ENCODE measurements at regions not wholly inside any gene's neighbourhood (a gene's known extent, or its start where the extent isn't known, plus 50 kb on each side); places are given as distances from the start of the nearest gene placed in this dataset.

DNA sequence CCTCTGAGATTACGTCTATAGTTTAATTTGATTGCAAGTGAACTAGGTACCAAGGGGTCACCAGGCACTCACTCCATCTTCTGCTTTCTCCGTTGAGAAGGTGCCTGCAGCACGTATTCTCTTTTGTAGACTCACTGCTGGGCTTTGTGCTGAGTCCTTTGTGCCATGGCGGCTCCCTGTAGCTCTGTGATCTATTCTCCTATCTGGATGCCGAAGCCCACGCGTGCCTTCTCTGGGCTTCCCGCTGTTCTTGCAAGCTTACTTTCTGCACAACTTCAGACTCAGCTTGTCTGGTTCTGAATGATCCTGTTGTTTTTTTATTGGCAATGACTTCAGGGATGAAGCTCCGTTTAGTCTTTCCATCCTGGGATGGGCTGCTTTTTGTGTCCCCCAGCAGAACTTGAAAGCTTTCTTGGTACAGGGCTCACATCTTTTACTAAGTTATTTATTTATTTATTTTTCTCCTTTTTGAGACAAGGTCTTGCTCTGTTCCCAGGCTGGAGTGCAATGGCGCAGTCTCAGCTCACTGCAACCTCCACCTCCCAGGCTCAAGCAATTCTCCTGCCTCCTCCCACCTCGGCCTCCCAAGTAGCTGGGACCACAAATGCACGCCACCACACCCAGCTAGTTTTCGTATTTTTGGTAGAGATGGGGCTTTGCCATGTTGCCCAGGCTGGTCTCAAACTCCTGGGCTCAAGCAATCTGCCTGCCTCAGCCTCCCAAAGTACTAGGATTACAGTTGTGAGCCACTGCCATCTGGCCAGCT lies 100.9 kb upstream of the NKX1-1 start:
- DNase-seq = no peak
- Histone ChIP-seq H3K36me3 (ENCODE audit: control insufficient read depth in 4 of 4, insufficient read depth in 4 of 4, low read length in 3 of 4) (no peaks in the 10 kb centered on the region), H3K27ac (ENCODE audit: insufficient read depth in 1 of 2, low read depth in 1 of 2, low read length in 2 of 2, poor library complexity in 1 of 2, severe bottlenecking in 2 of 2) (no peak overlapping the region), H3K4me3 (ENCODE audit: control insufficient read depth in 1 of 7, extremely low read depth in 1 of 7, insufficient read depth in 4 of 7, low read depth in 2 of 7, low read length in 6 of 7) (no peak overlapping the region), H3K9me3 (ENCODE audit: control extremely low read depth in 1 of 5, control insufficient read depth in 4 of 5, insufficient read depth in 2 of 5, low read depth in 1 of 5, low read length in 4 of 5) (peaks cover 0 to 6% (median 0%) of the 10 kb centered on the region in 5 experiments), H3K4me1 (ENCODE audit: control extremely low read depth in 1 of 4, control insufficient read depth in 4 of 4, insufficient read depth in 4 of 4, low read length in 3 of 4) (no peaks in the 10 kb centered on the region), H3K27me3 (replicated peaks in 2 of 5; ENCODE audit: control insufficient read depth in 4 of 5, insufficient read depth in 5 of 5, low read length in 4 of 5) (peaks cover 0 to 50% (median 4%) of the 10 kb centered on the region in 5 experiments)
- CTCF ChIA-PET = no interaction called here
- POLR2A ChIA-PET = interaction anchor here (0.5 kb wide), 1 partner anchor 155 kb away, joined by 3 read pairs; no protein-coding TSS in a partner anchor
- WGBS (ENCODE audit: insufficient coverage) = 63% methylated on average over 11 of the region's 13 CpGs

DNA sequence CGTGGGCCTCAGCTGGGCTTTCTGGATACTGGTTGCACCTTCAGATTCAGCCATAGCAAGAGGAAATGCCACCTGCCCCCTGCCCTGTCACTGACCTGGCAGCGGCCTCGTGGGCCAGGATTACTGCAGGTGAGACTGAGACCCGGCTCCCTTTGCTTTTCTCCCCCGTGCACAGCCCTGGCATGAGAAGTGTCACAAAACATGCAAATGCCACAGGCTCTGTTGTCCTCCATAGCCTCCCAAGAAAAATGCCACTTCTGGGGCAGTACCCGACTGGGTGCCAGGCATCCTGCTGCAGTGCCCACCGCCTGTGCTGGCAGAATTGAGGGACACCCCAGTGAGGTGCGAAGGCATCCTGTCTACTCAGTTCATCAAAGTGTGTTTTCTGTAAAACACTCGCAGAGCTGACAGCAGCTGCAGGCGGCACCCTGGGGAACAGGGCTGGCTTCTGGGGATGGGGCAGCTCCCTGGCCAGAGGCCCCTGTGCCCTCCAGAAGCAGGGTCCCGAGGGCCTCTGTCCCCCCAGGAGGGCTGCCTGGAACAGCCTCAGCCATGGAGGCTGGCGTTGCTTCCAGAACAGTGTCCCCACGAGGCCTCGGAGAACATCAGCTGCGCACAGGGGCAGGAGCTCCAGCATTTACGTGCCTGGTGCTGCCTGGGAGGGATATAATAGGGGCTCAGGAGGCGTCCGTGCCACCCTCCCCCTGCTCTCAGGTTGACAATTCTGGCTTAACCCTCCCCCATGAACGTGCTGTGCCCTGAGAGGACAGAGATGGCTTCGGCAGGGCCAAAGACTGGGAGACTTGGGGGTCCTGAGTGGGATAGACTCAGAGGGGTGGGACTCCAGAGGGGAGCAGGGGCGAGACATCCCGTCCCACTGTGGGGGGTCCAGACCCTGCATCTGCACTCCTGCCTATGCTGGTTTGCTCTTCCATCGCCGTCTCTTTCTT lies 99.5 kb upstream of the NKX1-1 start:
- Histone ChIP-seq H3K4me3 (ENCODE audit: control insufficient read depth in 1 of 7, extremely low read depth in 1 of 7, insufficient read depth in 4 of 7, low read depth in 2 of 7, low read length in 6 of 7) (no peak overlapping the region), H3K27me3 (replicated peaks in 2 of 5; ENCODE audit: control insufficient read depth in 4 of 5, insufficient read depth in 5 of 5, low read length in 4 of 5) (peaks cover 0 to 40% (median 4%) of the 10 kb centered on the region in 5 experiments), H3K9me3 (ENCODE audit: control extremely low read depth in 1 of 5, control insufficient read depth in 4 of 5, insufficient read depth in 2 of 5, low read depth in 1 of 5, low read length in 4 of 5) (no peaks in the 10 kb centered on the region), H3K36me3 (ENCODE audit: control insufficient read depth in 4 of 4, insufficient read depth in 4 of 4, low read length in 3 of 4) (no peaks in the 10 kb centered on the region), H3K4me1 (ENCODE audit: control extremely low read depth in 1 of 4, control insufficient read depth in 4 of 4, insufficient read depth in 4 of 4, low read length in 3 of 4) (no peaks in the 10 kb centered on the region), H3K27ac (ENCODE audit: insufficient read depth in 1 of 2, low read depth in 1 of 2, low read length in 2 of 2, poor library complexity in 1 of 2, severe bottlenecking in 2 of 2) (no peak overlapping the region)
- CTCF ChIA-PET = no interaction called here
- POLR2A ChIA-PET = no interaction called here
- no peak for DNase-seq
- 75% methylated on average over 21 of the region's 24 CpGs for WGBS (ENCODE audit: insufficient coverage)

DNA sequence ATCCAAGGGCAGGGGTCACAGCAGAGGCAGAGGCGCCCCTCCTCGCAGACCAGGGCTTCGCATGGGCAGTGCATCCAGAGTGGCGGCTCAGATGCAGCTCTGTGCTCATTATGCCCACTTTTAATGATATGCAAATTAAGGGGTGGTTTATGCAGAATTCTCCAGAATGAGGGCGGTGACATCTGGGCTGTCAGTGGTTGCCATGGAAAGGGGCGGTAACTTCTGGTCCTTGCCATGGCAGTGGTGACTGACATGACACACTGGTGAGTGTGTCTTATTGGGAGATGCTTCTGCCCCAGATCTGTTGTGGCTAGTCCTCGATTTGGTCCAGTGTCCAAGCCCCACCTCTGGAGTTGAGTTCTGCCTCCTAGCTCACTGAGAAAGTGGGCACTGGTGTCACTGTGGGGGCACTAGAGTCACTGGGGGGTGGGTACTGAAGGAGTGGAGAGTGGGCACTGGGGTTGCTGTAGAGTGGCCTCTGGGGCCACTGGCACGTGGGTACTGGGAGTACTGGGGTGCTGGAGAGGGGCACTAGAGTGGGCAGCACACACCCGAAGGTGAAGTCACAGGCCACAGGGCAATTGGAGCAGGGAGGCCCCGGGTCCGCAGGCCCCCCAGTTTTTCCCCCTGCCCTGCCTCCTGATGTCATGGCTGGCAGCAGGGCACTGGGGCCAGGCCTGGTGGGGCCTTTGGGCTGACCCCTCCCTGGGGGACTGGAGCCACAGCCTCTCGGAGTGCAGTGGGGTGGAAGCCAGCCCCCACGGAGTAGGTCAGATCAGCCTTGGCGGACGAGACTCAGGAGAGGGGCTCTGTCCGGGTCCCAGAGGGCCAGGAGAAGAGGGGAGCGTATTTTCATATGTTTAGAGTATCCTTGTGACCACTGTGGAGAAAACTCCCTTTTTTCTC lies 98.6 kb upstream of the NKX1-1 start:
- H3K36me3 ChIP-seq (ENCODE audit: control insufficient read depth in 4 of 4, insufficient read depth in 4 of 4, low read length in 3 of 4) = no peaks in the 10 kb centered on the region
- H3K9me3 ChIP-seq (ENCODE audit: control extremely low read depth in 1 of 5, control insufficient read depth in 4 of 5, insufficient read depth in 2 of 5, low read depth in 1 of 5, low read length in 4 of 5) = no peaks in the 10 kb centered on the region
- WGBS (ENCODE audit: insufficient coverage) = 93% methylated on average over 16 of the region's 17 CpGs
- no peak for DNase-seq
- POLR2A ChIA-PET = no interaction called here
- H3K4me3 ChIP-seq (ENCODE audit: control insufficient read depth in 1 of 7, extremely low read depth in 1 of 7, insufficient read depth in 4 of 7, low read depth in 2 of 7, low read length in 6 of 7) = no peak overlapping the region
- H3K4me1 ChIP-seq (ENCODE audit: control extremely low read depth in 1 of 4, control insufficient read depth in 4 of 4, insufficient read depth in 4 of 4, low read length in 3 of 4) = no peaks in the 10 kb centered on the region
- H3K27me3 ChIP-seq (replicated peaks in 2 of 5; ENCODE audit: control insufficient read depth in 4 of 5, insufficient read depth in 5 of 5, low read length in 4 of 5) = peaks cover 0 to 38% (median 4%) of the 10 kb centered on the region in 5 experiments
- no peak overlapping the region for H3K27ac ChIP-seq (ENCODE audit: insufficient read depth in 1 of 2, low read depth in 1 of 2, low read length in 2 of 2, poor library complexity in 1 of 2, severe bottlenecking in 2 of 2)
- CTCF ChIA-PET = interaction anchor here (1.0 to 1.3 kb wide), 2 partner anchors 9 to 149 kb away, joined by 3 to 4 read pairs; no protein-coding TSS in a partner anchor

DNA sequence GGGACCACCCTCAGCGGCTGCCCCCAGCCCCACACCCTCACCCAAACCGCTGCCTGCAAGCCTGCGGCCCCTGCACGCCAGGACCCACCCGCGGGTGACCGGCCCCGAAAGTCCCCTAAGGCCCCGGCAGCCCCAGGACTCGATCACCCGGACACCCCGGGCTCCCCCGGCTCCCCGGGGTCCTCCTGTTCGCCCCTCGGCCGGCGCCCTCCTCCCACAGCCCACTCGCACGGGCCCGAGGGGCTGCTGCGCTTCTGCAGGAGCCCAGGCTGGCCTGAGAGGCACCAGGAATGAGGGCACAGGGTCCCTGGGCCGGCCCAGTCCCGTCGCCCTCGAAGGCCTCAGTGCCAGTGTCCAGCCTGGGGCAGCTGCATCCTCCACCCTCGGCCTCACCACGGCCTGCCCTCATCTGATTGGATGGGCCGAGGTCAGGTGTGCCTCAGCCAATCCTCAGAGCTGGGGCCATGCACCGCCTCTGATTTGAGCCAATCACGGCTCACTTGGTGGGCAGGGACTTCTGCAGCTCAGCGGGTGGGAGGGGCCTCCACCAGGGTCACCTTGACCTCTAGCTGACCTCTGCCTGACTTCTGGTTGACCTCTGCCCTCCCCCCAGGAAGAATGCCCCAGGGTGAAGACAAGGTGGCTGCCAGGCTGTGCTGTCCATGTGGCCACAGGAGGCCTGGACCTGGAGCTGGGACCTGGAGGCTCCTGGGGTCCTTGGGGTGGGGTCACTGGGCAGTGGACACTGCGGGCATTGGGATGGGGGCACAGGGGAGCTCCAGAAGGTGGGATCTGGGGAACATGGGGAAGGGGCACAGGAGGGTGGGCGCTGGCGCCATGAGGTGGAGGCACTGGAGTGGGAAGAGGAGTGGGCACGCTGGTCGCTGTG lies 97.6 kb upstream of the NKX1-1 start:
- H3K27me3 ChIP-seq (replicated peaks in 2 of 5; ENCODE audit: control insufficient read depth in 4 of 5, insufficient read depth in 5 of 5, low read length in 4 of 5) = peaks cover 0 to 29% (median 2%) of the 10 kb centered on the region in 5 experiments
- no peaks in the 10 kb centered on the region for H3K9me3 ChIP-seq (ENCODE audit: control extremely low read depth in 1 of 5, control insufficient read depth in 4 of 5, insufficient read depth in 2 of 5, low read depth in 1 of 5, low read length in 4 of 5)
- CTCF ChIA-PET = interaction anchor here (1.0 to 1.3 kb wide), 2 partner anchors 10 to 148 kb away, joined by 3 to 4 read pairs; no protein-coding TSS in a partner anchor
- H3K36me3 ChIP-seq (ENCODE audit: control insufficient read depth in 4 of 4, insufficient read depth in 4 of 4, low read length in 3 of 4) = no peaks in the 10 kb centered on the region
- POLR2A ChIA-PET = no interaction called here
- no peaks in the 10 kb centered on the region for H3K4me1 ChIP-seq (ENCODE audit: control extremely low read depth in 1 of 4, control insufficient read depth in 4 of 4, insufficient read depth in 4 of 4, low read length in 3 of 4)
- H3K27ac ChIP-seq (ENCODE audit: insufficient read depth in 1 of 2, low read depth in 1 of 2, low read length in 2 of 2, poor library complexity in 1 of 2, severe bottlenecking in 2 of 2) = no peak overlapping the region
- no peak overlapping the region for H3K4me3 ChIP-seq (ENCODE audit: control insufficient read depth in 1 of 7, extremely low read depth in 1 of 7, insufficient read depth in 4 of 7, low read depth in 2 of 7, low read length in 6 of 7)
- no peak for DNase-seq
- 97% methylated on average over 28 of the region's 37 CpGs for WGBS (ENCODE audit: insufficient coverage)

DNA sequence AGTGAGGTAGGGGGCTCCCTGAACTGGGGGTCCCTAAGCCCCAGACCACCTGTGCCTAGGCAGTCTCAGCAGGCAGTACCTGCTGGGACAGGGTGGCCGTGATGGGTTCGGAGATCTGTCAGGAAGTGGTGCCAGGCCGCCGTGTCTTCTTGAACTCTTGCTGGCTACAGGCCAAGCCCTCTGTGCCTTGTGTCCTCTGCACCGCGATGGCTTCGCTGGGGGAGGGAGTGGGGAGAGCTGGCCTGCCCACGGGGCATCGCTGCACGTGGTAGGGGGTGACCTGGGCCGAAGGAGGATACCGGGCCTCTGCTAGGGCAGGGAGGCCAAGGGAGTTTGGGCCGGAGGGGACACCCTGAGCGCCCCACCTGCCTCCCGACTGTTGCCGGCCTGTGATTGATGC lies 96.7 kb upstream of the NKX1-1 start:
- Histone ChIP-seq H3K9me3 (ENCODE audit: control extremely low read depth in 1 of 5, control insufficient read depth in 4 of 5, insufficient read depth in 2 of 5, low read depth in 1 of 5, low read length in 4 of 5) (no peaks in the 10 kb centered on the region), H3K4me3 (ENCODE audit: control insufficient read depth in 1 of 7, extremely low read depth in 1 of 7, insufficient read depth in 4 of 7, low read depth in 2 of 7, low read length in 6 of 7) (no peak overlapping the region), H3K4me1 (ENCODE audit: control extremely low read depth in 1 of 4, control insufficient read depth in 4 of 4, insufficient read depth in 4 of 4, low read length in 3 of 4) (no peaks in the 10 kb centered on the region), H3K27ac (ENCODE audit: insufficient read depth in 1 of 2, low read depth in 1 of 2, low read length in 2 of 2, poor library complexity in 1 of 2, severe bottlenecking in 2 of 2) (no peak overlapping the region), H3K27me3 (replicated peaks in 2 of 5; ENCODE audit: control insufficient read depth in 4 of 5, insufficient read depth in 5 of 5, low read length in 4 of 5) (peaks cover 0 to 32% (median 2%) of the 10 kb centered on the region in 5 experiments), H3K36me3 (ENCODE audit: control insufficient read depth in 4 of 4, insufficient read depth in 4 of 4, low read length in 3 of 4) (no peaks in the 10 kb centered on the region)
- WGBS (ENCODE audit: insufficient coverage) = 77% methylated on average over 13 of the region's 16 CpGs
- no peak for DNase-seq
- ChIA-PET CTCF (no interaction called here), POLR2A (no interaction called here)

DNA sequence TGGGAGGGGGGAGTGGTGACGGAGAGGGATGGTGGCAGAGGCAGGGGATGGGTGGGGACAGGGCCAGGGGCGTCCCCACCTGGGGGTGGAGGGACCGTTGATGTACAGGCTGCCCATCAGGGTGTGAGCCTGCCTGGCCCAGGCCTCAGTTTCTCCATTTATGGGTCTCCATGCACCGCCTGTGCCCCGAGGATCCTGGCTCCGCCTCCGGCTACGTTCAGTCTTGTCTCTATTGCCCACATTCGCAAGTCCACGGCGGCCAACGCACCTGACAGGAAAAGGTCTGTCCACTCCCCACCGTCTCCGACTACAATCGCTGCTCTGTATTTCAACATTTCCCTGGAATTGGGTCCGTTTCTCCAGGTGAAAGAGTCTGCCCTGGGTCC lies 96.3 kb upstream of the NKX1-1 start:
- peaks cover 0 to 28% (median 2%) of the 10 kb centered on the region in 5 experiments for H3K27me3 ChIP-seq (replicated peaks in 2 of 5; ENCODE audit: control insufficient read depth in 4 of 5, insufficient read depth in 5 of 5, low read length in 4 of 5)
- H3K4me3 ChIP-seq (ENCODE audit: control insufficient read depth in 1 of 7, extremely low read depth in 1 of 7, insufficient read depth in 4 of 7, low read depth in 2 of 7, low read length in 6 of 7) = no peak overlapping the region
- ChIA-PET CTCF (no interaction called here), POLR2A (no interaction called here)
- no peaks in the 10 kb centered on the region for H3K9me3 ChIP-seq (ENCODE audit: control extremely low read depth in 1 of 5, control insufficient read depth in 4 of 5, insufficient read depth in 2 of 5, low read depth in 1 of 5, low read length in 4 of 5)
- WGBS (ENCODE audit: insufficient coverage) = 96% methylated on average over 14 of the region's 16 CpGs
- H3K4me1 ChIP-seq (ENCODE audit: control extremely low read depth in 1 of 4, control insufficient read depth in 4 of 4, insufficient read depth in 4 of 4, low read length in 3 of 4) = no peaks in the 10 kb centered on the region
- no peak overlapping the region for H3K27ac ChIP-seq (ENCODE audit: insufficient read depth in 1 of 2, low read depth in 1 of 2, low read length in 2 of 2, poor library complexity in 1 of 2, severe bottlenecking in 2 of 2)
- no peak for DNase-seq
- H3K36me3 ChIP-seq (ENCODE audit: control insufficient read depth in 4 of 4, insufficient read depth in 4 of 4, low read length in 3 of 4) = no peaks in the 10 kb centered on the region
